Panc1 (cell line): ENCODE measurements at regions not wholly inside any gene's neighbourhood (a gene's known extent, or its start where the extent isn't known, plus 50 kb on each side); places are given as distances from the start of the nearest gene placed in this dataset.

Experiments used
- CTCF ChIP-seq: fragments of 450-650 bp; IDR thresholded peaks from 2 replicates; pipeline ENCODE4 v1.5.1; 2017; ENCODE audit warnings: mild to moderate bottlenecking
- POLR2AphosphoS5 ChIP-seq: IDR thresholded peaks from 2 replicates; pipeline ENCODE4 v1.6.1; 2012; ENCODE audit warnings: mild to moderate bottlenecking, low read depth, low read length, moderate library complexity
- SIN3A ChIP-seq: IDR thresholded peaks from 2 replicates; pipeline ENCODE4 v1.6.1; 2012; ENCODE audit warnings: low read depth, mild to moderate bottlenecking, low read length, moderate library complexity, borderline replicate concordance; ENCODE audit not compliant: insufficient read depth

- TF ChIP-seq CTCF, result no peak
- TF ChIP-seq POLR2AphosphoS5, result no peak
- no peak for TF ChIP-seq SIN3A
Measured at GRCh38 chr5:99030906-99031440, 102.2 kb upstream of the CHD1 start.
